Pancreas (tissue), 10 donors: ENCODE measurements at regions not wholly inside any gene's neighbourhood (a gene's known extent, or its start where the extent isn't known, plus 50 kb on each side); places are given as distances from the start of the nearest gene placed in this dataset.

Source experiments
- ATAC-seq, 4 donors: fragments of 200-7000 bp; cut with Tn5 transposase; one replicate each; pipeline versions ENCODE4 v1.8.0 to v1.9.1; 2020; ENCODE audit warnings: mild to moderate bottlenecking in 4 of 4, moderate library complexity in 4 of 4
- DNase-seq, 6 donors: peaks; one replicate each; pipeline ENCODE4 v3.0.0-alpha.2; 2020
- FAIRE-seq: peaks from 2 replicates; lab custom pipeline; 2012; peaks lifted over from hg19 to GRCh38; lab: Jason Lieb, UNC
- H3K27ac ChIP-seq, 4 donors: fragments of 200-600 bp; sonication (generic); 1 replicate in 3 of 4; 2 replicates in 1 of 4; pipeline versions ENCODE4 v1.5.0 to v1.8.0; 2020
- H3K27me3 ChIP-seq, 4 donors: fragments of 200-600 bp; one replicate each; pipeline ENCODE4 v1.8.0; 2021
- H3K36me3 ChIP-seq, 3 donors: fragments of 200-600 bp; sonication (generic) in 1 of 3; one replicate each; pipeline versions ENCODE4 v1.5.0 to v1.8.0; 2020 to 2021
- H3K4me1 ChIP-seq, 3 donors: fragments of 200-600 bp; one replicate each; pipeline ENCODE4 v1.8.0; 2021
- H3K4me3 ChIP-seq, 4 donors: fragments of 200-600 bp; sonication (generic) in 2 of 4; one replicate each; pipeline versions ENCODE4 v1.5.0 to v1.8.0; 2020 to 2021
- H3K9me3 ChIP-seq, 4 donors: fragments of 200-600 bp; one replicate each; pipeline ENCODE4 v1.8.0; 2021
- WGBS, 2 donors: extraction: QIAGEN DNeasy Blood & Tissue Kit; methylation state at CpG; one replicate each; pipeline ENCODE4 v1.1.7; 2013; 5-methylcytosine and 5-hydroxymethylcytosine counted together
- intact Hi-C, 3 donors: fragments of 100-400 bp; cut with DNase I; formaldehyde crosslinking; loops; one replicate each; pipeline versions ENCODE4 v1.11.1 to v1.14.2; 2022
- TF ChIP-seq, protein P1 (sequence below), 4 donors: fragments of 200-600 bp; sonication (generic) in 3 of 4; IDR thresholded peaks; one replicate each; pipeline versions ENCODE4 v1.5.0 to v1.8.0; 2021; ENCODE audit warnings: antibody characterized with exemption in 4 of 4
- donor health status: healthy with polysubstance abuse.
- donor health status: DM: no; HTN: no; CAD: no; lungs with moderate emphysema.
- donor health status: DM: no; HTN: no; CAD: no.
- donor health status: control.
- donor health status: control.
- donor health status: Bipolar disorder and iron deficiency.
- donor health status: DM: yes; HTN: yes; CAD: no.
- donor health status: DM: no; HTN: no; CAD: no.
- donor health status: DM: no; HTN: no; CAD: no.
- donor health status: DM: yes; HTN: yes; CAD: no.

DNA sequence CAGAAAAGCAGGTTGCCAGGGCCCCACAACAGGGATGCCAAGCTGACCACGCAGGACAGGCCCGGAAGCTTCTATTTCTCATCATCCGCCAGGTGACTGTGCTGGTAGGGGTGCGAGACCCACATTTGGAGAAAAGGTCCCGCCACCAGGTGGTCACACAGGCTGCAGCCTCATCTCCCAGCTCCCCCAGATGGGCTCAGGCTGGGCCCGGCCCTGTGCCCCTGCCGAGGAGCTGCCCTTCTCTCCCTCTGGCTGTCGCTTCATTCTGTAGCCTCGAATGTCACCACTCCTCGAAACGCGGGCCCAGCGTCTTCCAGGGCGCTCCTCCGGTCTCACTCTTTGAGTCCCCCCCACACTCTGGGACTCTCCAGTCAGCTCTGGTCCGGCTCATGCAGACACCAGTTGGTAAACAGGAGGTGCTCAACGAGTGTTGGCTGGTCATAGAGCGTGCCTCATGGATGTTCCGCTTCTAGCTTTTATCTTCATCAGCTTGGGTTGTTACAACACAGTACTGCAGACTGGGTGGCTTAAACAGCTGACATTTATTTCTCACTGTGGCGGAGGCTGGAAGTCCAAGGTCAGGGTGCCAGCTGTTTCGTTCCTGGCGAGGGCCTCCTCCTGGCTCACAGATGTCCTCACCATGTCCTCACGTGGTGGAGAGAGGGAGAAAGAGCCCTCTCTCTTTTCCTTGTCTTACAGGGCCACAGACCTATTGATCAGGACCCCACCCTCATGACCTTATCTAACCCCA, 87.1 kb downstream of the TEX29 start:
- no peak for FAIRE-seq
- TF ChIP-seq, protein P1, sequence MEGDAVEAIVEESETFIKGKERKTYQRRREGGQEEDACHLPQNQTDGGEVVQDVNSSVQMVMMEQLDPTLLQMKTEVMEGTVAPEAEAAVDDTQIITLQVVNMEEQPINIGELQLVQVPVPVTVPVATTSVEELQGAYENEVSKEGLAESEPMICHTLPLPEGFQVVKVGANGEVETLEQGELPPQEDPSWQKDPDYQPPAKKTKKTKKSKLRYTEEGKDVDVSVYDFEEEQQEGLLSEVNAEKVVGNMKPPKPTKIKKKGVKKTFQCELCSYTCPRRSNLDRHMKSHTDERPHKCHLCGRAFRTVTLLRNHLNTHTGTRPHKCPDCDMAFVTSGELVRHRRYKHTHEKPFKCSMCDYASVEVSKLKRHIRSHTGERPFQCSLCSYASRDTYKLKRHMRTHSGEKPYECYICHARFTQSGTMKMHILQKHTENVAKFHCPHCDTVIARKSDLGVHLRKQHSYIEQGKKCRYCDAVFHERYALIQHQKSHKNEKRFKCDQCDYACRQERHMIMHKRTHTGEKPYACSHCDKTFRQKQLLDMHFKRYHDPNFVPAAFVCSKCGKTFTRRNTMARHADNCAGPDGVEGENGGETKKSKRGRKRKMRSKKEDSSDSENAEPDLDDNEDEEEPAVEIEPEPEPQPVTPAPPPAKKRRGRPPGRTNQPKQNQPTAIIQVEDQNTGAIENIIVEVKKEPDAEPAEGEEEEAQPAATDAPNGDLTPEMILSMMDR (IDR thresholded peaks at IDR 0.05), result no peak
- ATAC-seq, result no peak

DNA sequence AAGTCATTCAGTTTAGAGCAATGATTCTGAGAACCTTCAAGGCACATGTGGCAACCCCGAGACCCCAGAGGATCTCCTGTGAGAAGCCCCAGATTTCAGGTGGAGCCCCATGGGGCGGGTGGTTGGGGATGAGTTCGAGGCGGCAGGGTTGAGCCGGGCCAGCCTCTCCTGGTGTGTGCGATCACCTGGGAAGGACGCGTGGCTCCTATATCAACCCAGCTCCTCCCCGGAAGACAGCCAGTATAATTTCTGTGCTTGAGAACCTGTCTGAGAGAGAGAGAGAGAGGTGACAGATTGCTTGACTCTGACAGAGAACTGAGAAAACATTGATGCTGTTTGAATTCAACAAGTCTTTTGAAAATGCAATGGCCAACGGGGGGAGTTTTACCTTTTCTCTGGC, 89.0 kb downstream of the TEX29 start:
- Histone ChIP-seq H3K36me3 (no peaks in the 10 kb centered on the region), H3K27ac (no peak overlapping the region)
- intact Hi-C loops, result no loop called here

More for the DNA sequence above, 87.1 kb downstream of the TEX29 start:
- no peaks in the 10 kb centered on the region for H3K4me1 ChIP-seq
- intact Hi-C loops, result no loop called here
- no peak for DNase-seq
- H3K4me3 ChIP-seq, result no peak overlapping the region
- no peaks in the 10 kb centered on the region for H3K9me3 ChIP-seq
- peaks cover 0 to 10% (median 0%) of the 10 kb centered on the region in 4 donors for H3K27me3 ChIP-seq
- WGBS, 2 donors, result 72% methylated on average over 23 of the region's 23 CpGs
- no peaks in the 10 kb centered on the region for H3K36me3 ChIP-seq
- no peak overlapping the region for H3K27ac ChIP-seq

DNA sequence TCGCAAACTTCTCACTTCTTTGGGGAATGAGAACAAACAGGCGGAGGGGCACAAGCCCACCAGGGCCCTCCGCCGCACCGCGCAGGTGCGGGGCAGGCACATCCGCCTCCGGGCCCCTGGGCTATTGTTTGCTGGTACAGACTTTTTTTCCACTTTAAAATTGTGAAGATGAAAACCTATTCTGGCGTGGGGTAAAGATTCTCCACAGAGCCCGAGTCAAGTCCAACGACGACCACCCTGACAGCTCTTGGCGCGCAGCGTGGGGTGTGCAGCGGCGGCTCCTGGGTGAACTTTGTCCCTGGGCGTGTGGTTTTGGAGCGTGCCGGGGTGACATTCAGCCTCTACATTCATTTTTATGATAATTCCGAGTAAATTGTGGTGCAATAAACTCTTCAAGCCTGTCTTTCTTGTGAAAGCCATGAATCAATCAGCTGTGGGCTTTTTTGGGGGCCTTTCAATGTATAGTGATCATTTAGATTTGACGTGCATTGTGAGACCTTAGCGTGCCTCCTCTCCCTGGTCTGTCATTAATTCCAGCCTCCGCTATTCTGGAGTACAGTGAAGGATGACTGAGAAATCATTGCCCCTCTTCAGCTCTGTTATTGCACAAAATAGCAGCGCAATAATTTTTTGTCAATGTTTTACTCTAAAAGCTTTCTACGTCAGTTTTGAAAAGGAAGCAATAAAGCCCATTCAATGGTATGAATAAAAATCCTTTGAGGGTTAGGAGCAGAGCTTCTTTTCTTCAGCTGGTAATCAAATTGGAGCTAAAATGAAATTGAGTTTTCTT, 90.0 kb downstream of the TEX29 start:
- TF ChIP-seq, protein P1 (IDR thresholded peaks at IDR 0.05), result no peak
- H3K27me3 ChIP-seq, result peaks cover 0 to 19% (median 1%) of the 10 kb centered on the region in 4 donors
- no peak overlapping the region for H3K4me3 ChIP-seq
- no peak for FAIRE-seq
- no peak for ATAC-seq
- WGBS, 2 donors, result 70 to 72% methylated on average over 27 of the region's 27 CpGs
- DNase-seq, result no peak
- H3K27ac ChIP-seq, result no peak overlapping the region
- no peaks in the 10 kb centered on the region for H3K36me3 ChIP-seq
- intact Hi-C loops, result no loop called here
- no peaks in the 10 kb centered on the region for H3K9me3 ChIP-seq
- no peaks in the 10 kb centered on the region for H3K4me1 ChIP-seq

More for the DNA sequence above, 89.0 kb downstream of the TEX29 start:
- H3K27me3 ChIP-seq, result peaks cover 0 to 19% (median 0%) of the 10 kb centered on the region in 4 donors
- no peak overlapping the region for H3K4me3 ChIP-seq
- ATAC-seq (no peak), DNase-seq (no peak), FAIRE-seq (no peak)
- no peaks in the 10 kb centered on the region for H3K4me1 ChIP-seq
- 33 to 38% methylated on average over 10 of the region's 10 CpGs for WGBS, 2 donors
- TF ChIP-seq, protein P1 (IDR thresholded peaks at IDR 0.05), result no peak
- H3K9me3 ChIP-seq, result no peaks in the 10 kb centered on the region

DNA sequence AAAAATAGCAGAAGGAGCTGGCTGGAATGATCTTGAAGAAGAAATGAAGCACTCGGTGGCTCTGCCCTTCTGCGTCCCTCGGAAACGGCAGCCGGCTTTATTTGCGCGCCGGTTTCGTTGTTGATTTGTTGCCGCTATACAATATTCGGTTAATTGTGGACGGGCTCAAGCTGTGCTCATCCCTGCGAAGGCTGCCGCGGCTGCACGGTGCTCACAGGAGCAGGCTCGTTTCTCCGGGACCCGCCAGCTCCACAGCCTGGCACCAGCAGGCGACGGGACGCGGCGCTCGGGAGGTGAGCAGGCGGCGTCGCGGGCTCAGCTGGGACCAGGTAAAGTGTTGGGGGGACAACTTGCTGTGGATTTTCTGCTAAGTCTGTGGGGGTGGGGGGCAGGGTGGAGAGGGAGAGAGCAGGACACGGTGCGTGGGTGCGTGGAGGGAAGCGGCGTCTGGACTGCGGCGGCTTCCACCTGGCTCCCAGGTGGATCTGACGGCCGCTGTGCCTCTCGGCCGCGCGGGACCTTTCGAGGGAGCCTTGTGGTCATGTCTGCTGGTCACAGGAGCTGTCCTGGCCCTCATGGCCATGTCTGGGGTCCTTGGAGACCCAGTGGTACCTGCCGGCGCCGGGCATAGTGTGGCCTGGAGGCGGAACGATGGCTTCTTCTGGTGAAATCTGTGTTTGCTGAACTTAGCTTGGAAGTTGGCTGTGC, 90.9 kb downstream of the TEX29 start:
- no peak for ATAC-seq
- no peak for DNase-seq
- FAIRE-seq, result no peak
- intact Hi-C loops, result no loop called here
- Histone ChIP-seq H3K36me3 (no peaks in the 10 kb centered on the region), H3K4me1 (no peaks in the 10 kb centered on the region), H3K9me3 (no peaks in the 10 kb centered on the region), H3K4me3 (no peak overlapping the region), H3K27ac (no peak overlapping the region), H3K27me3 (peaks cover 0 to 19% (median 1%) of the 10 kb centered on the region in 4 donors)
- 22 to 36% methylated on average over 44 to 48 of the region's 48 CpGs for WGBS, 2 donors
- TF ChIP-seq, protein P1 (IDR thresholded peaks at IDR 0.05), result no peak
